Smooth muscle cell (in vitro differentiated cells): ENCODE measurements at regions not wholly inside any gene's neighbourhood (a gene's known extent, or its start where the extent isn't known, plus 50 kb on each side); places are given as distances from the start of the nearest gene placed in this dataset.

Experiments used
- DNase-seq: peaks from one replicate; lab custom pipeline; 2025; ENCODE audit not compliant: unreplicated experiment; lab: John Stamatoyannopoulos, UW
- H2AFZ ChIP-seq: fragments of 200-600 bp; sonication (generic); 2 replicates; pipeline ENCODE4 v1.6.0; 2016; ENCODE audit warnings: antibody characterized with exemption, low read depth, mild to moderate bottlenecking
- H3F3A ChIP-seq: fragments of 200-600 bp; sonication (generic); 2 replicates; pipeline ENCODE4 v1.6.0; 2017; ENCODE audit warnings: antibody characterized with exemption, low read depth
- H3K27ac ChIP-seq: fragments of 200-600 bp; sonication (generic); 2 replicates; pipeline ENCODE4 v1.5.1; 2016; ENCODE audit warnings: low read depth, mild to moderate bottlenecking
- H3K27me3 ChIP-seq: fragments of 200-600 bp; sonication (generic); 2 replicates; pipeline ENCODE4 v1.6.1; 2016; ENCODE audit warnings: low read depth, mild to moderate bottlenecking
- H3K36me3 ChIP-seq: fragments of 200-600 bp; sonication (generic); 2 replicates; pipeline ENCODE4 v1.5.1; 2016; ENCODE audit warnings: low read depth
- H3K4me1 ChIP-seq: fragments of 200-600 bp; sonication (generic); 2 replicates; pipeline ENCODE4 v1.5.1; 2016; ENCODE audit warnings: low read depth
- H3K4me2 ChIP-seq: fragments of 200-600 bp; sonication (generic); 2 replicates; pipeline ENCODE4 v1.6.0; 2016; ENCODE audit warnings: mild to moderate bottlenecking
- H3K4me3 ChIP-seq: fragments of 200-600 bp; sonication (generic); 2 replicates; pipeline ENCODE4 v1.5.1; 2016; ENCODE audit warnings: mild to moderate bottlenecking
- H3K79me2 ChIP-seq: fragments of 200-600 bp; sonication (generic); 2 replicates; pipeline ENCODE4 v1.6.0; 2016; ENCODE audit warnings: low read depth, mild to moderate bottlenecking
- H3K9ac ChIP-seq: fragments of 200-600 bp; sonication (generic); 2 replicates; pipeline ENCODE4 v1.6.0; 2016; ENCODE audit warnings: low read depth
- H3K9me3 ChIP-seq: fragments of 200-600 bp; sonication (generic); replicated peaks from 2 replicates; pipeline ENCODE4 v1.5.1; 2016; ENCODE audit warnings: low read depth
- H4K20me1 ChIP-seq: fragments of 200-600 bp; sonication (generic); 2 replicates; pipeline ENCODE4 v1.6.0; 2016; ENCODE audit warnings: low read depth
- CTCF ChIP-seq: fragments of 200-600 bp; sonication (generic); IDR thresholded peaks from 2 replicates; pipeline ENCODE4 v1.5.1; 2017; ENCODE audit warnings: borderline replicate concordance, mild to moderate bottlenecking, antibody characterized with exemption; ENCODE audit not compliant: insufficient read depth, poor library complexity, severe bottlenecking
- WGBS: methylation state at CpG from one replicate; pipeline ENCODE4 v1.1.7; 2016; ENCODE audit warnings: low lambda C conversion rate; 5-methylcytosine and 5-hydroxymethylcytosine counted together

GRCh38 chr12:13387101-13387500, 190.6 kb downstream of the EMP1 start:
- no peak for TF ChIP-seq CTCF
- WGBS = 82% methylated on average over 6 of the region's 6 CpGs
- Histone ChIP-seq H3K79me2 (no peaks in the 10 kb centered on the region), H3K9ac (no peak overlapping the region), H4K20me1 (no peaks in the 10 kb centered on the region), H2AFZ (no peak overlapping the region), H3K4me1 (peaks cover 12% of the 10 kb centered on the region), H3F3A (no peaks in the 10 kb centered on the region), H3K9me3 (no peaks in the 10 kb centered on the region), H3K27me3 (no peaks in the 10 kb centered on the region), H3K36me3 (no peaks in the 10 kb centered on the region), H3K4me3 (no peak overlapping the region), H3K4me2 (no peak overlapping the region), H3K27ac (peak overlapping the region; percentile 45)
- no peak for DNase-seq

- 48% methylated on average over 3 of the region's 3 CpGs for WGBS
- Histone ChIP-seq H3K9me3 (no peaks in the 10 kb centered on the region), H3K4me1 (peaks cover 13% of the 10 kb centered on the region), H3K36me3 (no peaks in the 10 kb centered on the region), H3K79me2 (no peaks in the 10 kb centered on the region), H3K4me2 (no peak overlapping the region), H3K27ac (peak overlapping the region; percentile 45), H3K9ac (no peak overlapping the region), H3K4me3 (no peak overlapping the region), H3K27me3 (no peaks in the 10 kb centered on the region), H2AFZ (no peak overlapping the region), H4K20me1 (no peaks in the 10 kb centered on the region), H3F3A (no peaks in the 10 kb centered on the region)
- DNase-seq = no peak
- no peak for TF ChIP-seq CTCF
Observed at GRCh38 chr12:13386323-13387039, 190.0 kb downstream of the EMP1 start.

GRCh38 chr12:13383379-13383778, 186.9 kb downstream of the EMP1 start:
- no peak overlapping the region for H3K4me3 ChIP-seq
- H3K27me3 ChIP-seq = no peaks in the 10 kb centered on the region
- H4K20me1 ChIP-seq = no peaks in the 10 kb centered on the region
- H3K9ac ChIP-seq = no peak overlapping the region
- H3K36me3 ChIP-seq = no peaks in the 10 kb centered on the region
- no peak for DNase-seq
- no peaks in the 10 kb centered on the region for H3K9me3 ChIP-seq
- no peaks in the 10 kb centered on the region for H3K79me2 ChIP-seq
- TF ChIP-seq CTCF = no peak
- H3K27ac ChIP-seq = peak overlapping the region; percentile 44
- H2AFZ ChIP-seq = no peak overlapping the region
- no peak overlapping the region for H3K4me2 ChIP-seq
- 72% methylated on average over 3 of the region's 3 CpGs for WGBS
- peaks cover 13% of the 10 kb centered on the region for H3K4me1 ChIP-seq
- H3F3A ChIP-seq = no peaks in the 10 kb centered on the region

GRCh38 chr12:13380297-13380696, 183.8 kb downstream of the EMP1 start:
- no peak overlapping the region for H3K4me2 ChIP-seq
- no peaks in the 10 kb centered on the region for H3K9me3 ChIP-seq
- H2AFZ ChIP-seq = no peak overlapping the region
- H4K20me1 ChIP-seq = no peaks in the 10 kb centered on the region
- WGBS = 93% methylated on average over 3 of the region's 3 CpGs
- H3K9ac ChIP-seq = no peak overlapping the region
- DNase-seq = no peak
- H3K27ac ChIP-seq = no peak overlapping the region
- H3K27me3 ChIP-seq = no peaks in the 10 kb centered on the region
- no peaks in the 10 kb centered on the region for H3K79me2 ChIP-seq
- H3K4me3 ChIP-seq = no peak overlapping the region
- H3K36me3 ChIP-seq = no peaks in the 10 kb centered on the region
- no peaks in the 10 kb centered on the region for H3F3A ChIP-seq
- TF ChIP-seq CTCF = no peak
- H3K4me1 ChIP-seq = peaks cover 6% of the 10 kb centered on the region
